ENCODE measurements at regions not wholly inside any gene's neighbourhood (a gene's known extent, or its start where the extent isn't known, plus 50 kb on each side); places are given as distances from the start of the nearest gene placed in this dataset.

- Histone ChIP-seq H3K9me3 (no peaks in the 10 kb centered on the region), H3K27me3 (no peaks in the 10 kb centered on the region), H3K4me3 (no peak overlapping the region), H3K27ac (no peak overlapping the region), H3K4me1 (no peaks in the 10 kb centered on the region), H3K36me3 (ENCODE audit: low read depth, missing control alignments) (no peaks in the 10 kb centered on the region)
- DNase-seq, result no peak
- 94% methylated on average over 3 of the region's 3 CpGs for WGBS, 2 donors
- intact Hi-C loops (cut with DNase I; ENCODE audit: low total_unique reads), result no loop called here
- TF ChIP-seq POLR2A (IDR thresholded peaks at IDR 0.05) (no peak), CTCF (IDR thresholded peaks at IDR 0.05) (no peak)
These were observed 684.1 kb upstream of the HS6ST1 start for GRCh38 chr2:129002751-129003150.

GRCh38 chr2:129004485-129004884 is 685.8 kb upstream of the HS6ST1 start:
- no peak for DNase-seq

GRCh38 chr2:129004940-129005490 is 686.3 kb upstream of the HS6ST1 start:
- no peaks in the 10 kb centered on the region for H3K4me1 ChIP-seq
- H3K4me3 ChIP-seq, result no peak overlapping the region
- no peak for TF ChIP-seq CTCF (IDR thresholded peaks at IDR 0.05)
- no peaks in the 10 kb centered on the region for H3K27me3 ChIP-seq
- 75 to 87% methylated on average over 3 to 4 of the region's 4 CpGs for WGBS, 2 donors
- no peaks in the 10 kb centered on the region for H3K36me3 ChIP-seq (ENCODE audit: low read depth, missing control alignments)
- no peak for DNase-seq
- intact Hi-C loops (cut with DNase I; ENCODE audit: low total_unique reads), result no loop called here
- no peak overlapping the region for H3K27ac ChIP-seq
- H3K9me3 ChIP-seq, result no peaks in the 10 kb centered on the region

More at GRCh38 chr2:129004485-129004884, 685.8 kb upstream of the HS6ST1 start:
- TF ChIP-seq CTCF (IDR thresholded peaks at IDR 0.05), result no peak
- TF ChIP-seq POLR2A (IDR thresholded peaks at IDR 0.05), result no peak
- WGBS, 2 donors, result 85 to 91% methylated on average over 5 of the region's 5 CpGs
- intact Hi-C loops (cut with DNase I; ENCODE audit: low total_unique reads), result no loop called here
- Histone ChIP-seq H3K27ac (no peak overlapping the region), H3K36me3 (ENCODE audit: low read depth, missing control alignments) (no peaks in the 10 kb centered on the region), H3K4me3 (no peak overlapping the region), H3K27me3 (no peaks in the 10 kb centered on the region), H3K4me1 (no peaks in the 10 kb centered on the region), H3K9me3 (no peaks in the 10 kb centered on the region)

GRCh38 chr2:129006135-129006886 is 687.6 kb upstream of the HS6ST1 start:
- Histone ChIP-seq H3K27me3 (no peaks in the 10 kb centered on the region), H3K4me3 (no peak overlapping the region), H3K9me3 (no peaks in the 10 kb centered on the region), H3K4me1 (no peaks in the 10 kb centered on the region), H3K36me3 (ENCODE audit: low read depth, missing control alignments) (no peaks in the 10 kb centered on the region), H3K27ac (no peak overlapping the region)
- no peak for TF ChIP-seq CTCF (IDR thresholded peaks at IDR 0.05)
- no peak for TF ChIP-seq POLR2A (IDR thresholded peaks at IDR 0.05)
- intact Hi-C loops (cut with DNase I; ENCODE audit: low total_unique reads), result no loop called here
- peak; percentile 29 for DNase-seq
- WGBS, 2 donors, result 53 to 69% methylated on average over 19 of the region's 19 CpGs

- H3K27ac ChIP-seq, result no peak overlapping the region
- no peaks in the 10 kb centered on the region for H3K36me3 ChIP-seq (ENCODE audit: low read depth, missing control alignments)
- WGBS, 2 donors, result 78 to 86% methylated on average over 4 to 6 of the region's 6 CpGs
- no peaks in the 10 kb centered on the region for H3K27me3 ChIP-seq
- TF ChIP-seq POLR2A (IDR thresholded peaks at IDR 0.05) (no peak), CTCF (IDR thresholded peaks at IDR 0.05) (no peak)
- no peak for DNase-seq
- H3K9me3 ChIP-seq, result no peaks in the 10 kb centered on the region
- H3K4me1 ChIP-seq, result no peaks in the 10 kb centered on the region
- intact Hi-C loops (cut with DNase I; ENCODE audit: low total_unique reads), result no loop called here
- no peak overlapping the region for H3K4me3 ChIP-seq
These were observed 688.2 kb upstream of the HS6ST1 start for GRCh38 chr2:129006901-129007300.

Data from testis (tissue), 2 donors.